OCI-LY1 (cell line): ENCODE measurements at regions not wholly inside any gene's neighbourhood (a gene's known extent, or its start where the extent isn't known, plus 50 kb on each side); places are given as distances from the start of the nearest gene placed in this dataset.

ENCODE experiments used
- CTCF ChIP-seq: fragments of 200-600 bp; sonication (generic), shearing (Covaris generic); IDR thresholded peaks from 2 replicates; pipeline ENCODE4 v1.5.1; 2017; ENCODE audit warnings: mild to moderate bottlenecking, antibody characterized with exemption, low read length, moderate library complexity, mixed read lengths
- EZH2 ChIP-seq: fragments of 200-600 bp; sonication (generic), shearing (Covaris generic); IDR thresholded peaks from 2 replicates; pipeline ENCODE4 v1.8.0; 2017; ENCODE audit warnings: borderline replicate concordance, mixed run types, mild to moderate bottlenecking, antibody characterized with exemption, low read length, moderate library complexity, mixed read lengths

GRCh38 chr6:15816661-15817060 lies 153.8 kb upstream of the DTNBP1 start:
- TF ChIP-seq EZH2: no peak
- no peak for TF ChIP-seq CTCF
